Kidney (tissue), 13 donors: ENCODE measurements at regions not wholly inside any gene's neighbourhood (a gene's known extent, or its start where the extent isn't known, plus 50 kb on each side); places are given as distances from the start of the nearest gene placed in this dataset.

Experiments
- DNase-seq, 5 donors: peaks; one replicate each; pipeline ENCODE4 v3.0.0-alpha.2; 2013 to 2020
- FAIRE-seq: peaks from 2 replicates; lab custom pipeline; 2012; peaks lifted over from hg19 to GRCh38; lab: Jason Lieb, UNC
- H3K27ac ChIP-seq, 2 donors: one replicate each; pipeline ENCODE4 v1.7.0; 2013; ENCODE audit warnings: low read depth in 2 of 2, low read length in 2 of 2, inconsistent platforms in 1 of 2
- H3K27me3 ChIP-seq: one replicate; pipeline ENCODE4 v1.7.1; 2013; ENCODE audit warnings: low read length, inconsistent platforms; ENCODE audit not compliant: control insufficient read depth, insufficient read depth
- H3K36me3 ChIP-seq, 3 donors: one replicate each; pipeline versions ENCODE4 v1.7.0 to v1.7.1; 2013; ENCODE audit warnings: low read length in 3 of 3, control low read depth in 1 of 3, inconsistent platforms in 1 of 3; ENCODE audit not compliant: insufficient read depth in 3 of 3, control insufficient read depth in 2 of 3
- H3K4me1 ChIP-seq, 3 donors: one replicate each; pipeline versions ENCODE4 v1.7.0 to v1.7.1; 2013; ENCODE audit warnings: low read length in 3 of 3, inconsistent platforms in 1 of 3, low read depth in 1 of 3; ENCODE audit not compliant: control insufficient read depth in 2 of 3, insufficient read depth in 2 of 3
- H3K4me3 ChIP-seq, 3 donors: one replicate each; pipeline versions ENCODE4 v1.7.0 to v1.8.1; 2013; ENCODE audit warnings: low read length in 3 of 3, control low read depth in 1 of 3, inconsistent platforms in 1 of 3
- H3K9ac ChIP-seq, 3 donors: one replicate each; pipeline versions ENCODE4 v1.7.0 to v1.7.1; 2013; ENCODE audit warnings: low read length in 3 of 3, control low read depth in 1 of 3, inconsistent platforms in 1 of 3
- H3K9me3 ChIP-seq, 3 donors: one replicate each; pipeline versions ENCODE4 v1.7.0 to v1.7.1; 2013; ENCODE audit warnings: low read length in 3 of 3, control low read depth in 1 of 3, inconsistent platforms in 1 of 3; ENCODE audit not compliant: control insufficient read depth in 2 of 3, insufficient read depth in 1 of 3
- intact Hi-C: fragments of 100-400 bp; cut with DNase I; formaldehyde crosslinking; loops from one replicate; pipeline ENCODE4 v1.11.1; 2022
- TF ChIP-seq, protein P1 (sequence below): IDR thresholded peaks from 3 replicates; pipeline ENCODE4 v1.5.1; 2012; ENCODE audit warnings: mild to moderate bottlenecking, moderate library complexity, borderline replicate concordance; ENCODE audit not compliant: insufficient read depth; ENCODE audit errors: extremely low read depth
- donor health status: control.
- donor health status: control.
- donor health status: control.
- donor health status: control.
- donor health status: control.
- donor health status: DM: yes; HTN: yes; CAD: no.
- donor health status: Normal renal cell carcinoma (clear cell type).

DNA sequence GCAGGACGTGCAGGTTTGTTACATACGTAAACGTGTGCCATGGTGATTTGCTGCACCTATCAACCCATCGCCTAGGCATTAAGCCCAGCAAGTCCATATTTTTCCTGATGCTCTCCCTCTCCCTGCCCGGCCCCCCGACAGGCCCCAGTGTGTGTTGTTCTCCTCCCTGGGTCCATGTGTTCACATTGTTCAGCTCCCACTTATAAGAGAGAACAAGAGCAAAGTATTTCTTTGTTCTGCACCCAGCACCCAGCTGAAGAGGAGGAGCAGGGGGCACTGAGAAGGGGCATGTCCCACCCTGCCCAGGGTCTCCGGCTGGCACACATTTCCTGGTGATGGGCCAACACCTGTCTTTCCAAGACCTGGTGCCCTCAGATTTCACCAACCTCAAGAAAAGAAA lies 251.1 kb upstream of the ARID1B start:
- TF ChIP-seq, protein P1, sequence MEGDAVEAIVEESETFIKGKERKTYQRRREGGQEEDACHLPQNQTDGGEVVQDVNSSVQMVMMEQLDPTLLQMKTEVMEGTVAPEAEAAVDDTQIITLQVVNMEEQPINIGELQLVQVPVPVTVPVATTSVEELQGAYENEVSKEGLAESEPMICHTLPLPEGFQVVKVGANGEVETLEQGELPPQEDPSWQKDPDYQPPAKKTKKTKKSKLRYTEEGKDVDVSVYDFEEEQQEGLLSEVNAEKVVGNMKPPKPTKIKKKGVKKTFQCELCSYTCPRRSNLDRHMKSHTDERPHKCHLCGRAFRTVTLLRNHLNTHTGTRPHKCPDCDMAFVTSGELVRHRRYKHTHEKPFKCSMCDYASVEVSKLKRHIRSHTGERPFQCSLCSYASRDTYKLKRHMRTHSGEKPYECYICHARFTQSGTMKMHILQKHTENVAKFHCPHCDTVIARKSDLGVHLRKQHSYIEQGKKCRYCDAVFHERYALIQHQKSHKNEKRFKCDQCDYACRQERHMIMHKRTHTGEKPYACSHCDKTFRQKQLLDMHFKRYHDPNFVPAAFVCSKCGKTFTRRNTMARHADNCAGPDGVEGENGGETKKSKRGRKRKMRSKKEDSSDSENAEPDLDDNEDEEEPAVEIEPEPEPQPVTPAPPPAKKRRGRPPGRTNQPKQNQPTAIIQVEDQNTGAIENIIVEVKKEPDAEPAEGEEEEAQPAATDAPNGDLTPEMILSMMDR, result no peak
- no peaks in the 10 kb centered on the region for H3K4me1 ChIP-seq
- H3K36me3 ChIP-seq, result no peaks in the 10 kb centered on the region
- H3K9ac ChIP-seq, result no peak overlapping the region
- H3K27me3 ChIP-seq, result no peaks in the 10 kb centered on the region
- H3K9me3 ChIP-seq, result no peaks in the 10 kb centered on the region
- no peak overlapping the region for H3K4me3 ChIP-seq
- intact Hi-C loops, result no loop called here
- DNase-seq (no peak), FAIRE-seq (no peak)
- H3K27ac ChIP-seq, result no peak overlapping the region

DNA sequence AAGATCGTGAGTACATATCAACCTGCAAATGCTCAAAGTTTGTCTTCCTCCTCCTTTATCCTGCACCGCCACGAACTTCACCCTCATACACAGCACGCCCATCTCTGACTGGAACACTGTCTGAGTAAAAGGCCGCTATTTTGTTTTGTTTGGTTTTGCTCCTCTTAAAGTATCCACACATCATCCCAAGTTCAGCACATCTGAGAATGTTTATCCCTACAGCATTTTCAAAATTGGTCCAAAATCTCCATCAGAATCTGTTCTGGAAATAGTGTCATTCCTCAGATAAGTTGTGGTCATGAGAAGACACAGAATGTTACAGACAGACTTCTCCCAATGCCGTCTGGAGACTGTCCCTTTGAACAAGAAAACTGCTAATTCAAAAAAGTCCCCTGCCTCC lies 251.6 kb upstream of the ARID1B start:
- FAIRE-seq, result no peak
- H3K27me3 ChIP-seq, result no peaks in the 10 kb centered on the region

DNA sequence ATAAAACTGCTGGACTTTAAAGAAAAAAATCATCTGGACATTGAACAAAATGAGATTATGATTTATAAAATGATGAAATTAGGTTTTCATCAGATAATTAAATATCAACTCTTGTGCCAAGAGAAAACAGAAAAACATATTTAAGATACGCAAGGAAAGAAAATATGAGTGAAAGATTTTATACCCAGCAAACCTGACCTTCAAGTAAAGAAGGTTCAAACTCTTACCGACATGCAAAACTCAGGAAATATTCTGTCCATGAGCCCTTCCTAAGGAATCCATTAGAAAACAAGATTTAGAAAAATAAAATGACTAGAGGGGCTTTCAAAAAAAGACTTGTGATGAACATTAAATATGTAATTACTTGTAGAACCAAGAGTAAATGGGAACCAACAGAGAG lies 257.2 kb upstream of the ARID1B start:
- FAIRE-seq, result no peak
- Histone ChIP-seq H3K4me1 (no peaks in the 10 kb centered on the region), H3K9ac (no peak overlapping the region), H3K36me3 (no peaks in the 10 kb centered on the region), H3K4me3 (no peak overlapping the region), H3K27ac (no peak overlapping the region), H3K27me3 (no peaks in the 10 kb centered on the region), H3K9me3 (no peaks in the 10 kb centered on the region)
- TF ChIP-seq, protein P1, result no peak
- no peak for DNase-seq
- intact Hi-C loops, result no loop called here

More for the DNA sequence above, 251.6 kb upstream of the ARID1B start:
- no peak overlapping the region for H3K9ac ChIP-seq
- no peaks in the 10 kb centered on the region for H3K9me3 ChIP-seq
- no peak overlapping the region for H3K4me3 ChIP-seq
- H3K27ac ChIP-seq, result no peak overlapping the region
- intact Hi-C loops, result no loop called here
- TF ChIP-seq, protein P1, result no peak
- H3K4me1 ChIP-seq, result no peaks in the 10 kb centered on the region
- no peak for DNase-seq
- H3K36me3 ChIP-seq, result no peaks in the 10 kb centered on the region

DNA sequence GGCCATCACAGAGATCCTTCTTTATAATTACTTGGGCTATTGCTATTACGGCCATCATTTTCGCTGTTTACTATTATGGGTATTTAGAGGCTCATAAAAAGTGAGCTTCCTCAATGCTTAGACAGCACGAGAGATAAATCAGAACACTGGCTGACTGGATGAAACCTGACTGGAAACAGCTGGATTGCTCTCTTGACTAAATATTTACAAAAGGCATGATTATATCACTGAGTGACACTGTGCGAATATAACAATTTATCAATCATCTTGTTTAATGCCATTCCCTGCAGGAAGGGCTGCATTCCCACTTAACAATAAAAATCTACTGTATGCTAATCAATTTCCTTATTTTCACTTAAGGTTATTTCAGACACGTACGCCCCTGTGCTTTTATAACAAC lies 260.1 kb upstream of the ARID1B start:
- Histone ChIP-seq H3K27me3 (no peaks in the 10 kb centered on the region), H3K4me1 (no peaks in the 10 kb centered on the region), H3K4me3 (no peak overlapping the region), H3K9me3 (no peaks in the 10 kb centered on the region), H3K9ac (no peak overlapping the region), H3K36me3 (no peaks in the 10 kb centered on the region), H3K27ac (no peak overlapping the region)
- TF ChIP-seq, protein P1, result no peak
- intact Hi-C loops, result no loop called here
- peak in 2 of 5 donors; percentile 60 to 78 for DNase-seq
- FAIRE-seq, result no peak
